ENCODE measurements at regions not wholly inside any gene's neighbourhood (a gene's known extent, or its start where the extent isn't known, plus 50 kb on each side); places are given as distances from the start of the nearest gene placed in this dataset.

- H3K4me1 ChIP-seq (ENCODE audit: control insufficient read depth, insufficient read depth, low read length), result no peaks in the 10 kb centered on the region
- Mint-ChIP-seq H3K4me1 (no peaks in the 10 kb centered on the region), H3K27ac (no peak overlapping the region), H3K4me3 (no peak overlapping the region), H3K36me3 (ENCODE audit: low read depth) (no peaks in the 10 kb centered on the region), H3K9me3 (peaks cover 26% of the 10 kb centered on the region), H3K27me3 (ENCODE audit: insufficient read depth) (peaks cover 59% of the 10 kb centered on the region)
- no peaks in the 10 kb centered on the region for H3K27me3 ChIP-seq (ENCODE audit: control insufficient read depth, insufficient read depth, low read length, poor library complexity, severe bottlenecking)
- H3K4me3 ChIP-seq (ENCODE audit: low read length), result no peak overlapping the region
- H3K27ac ChIP-seq (ENCODE audit: low read depth, low read length), result no peak overlapping the region
- no peaks in the 10 kb centered on the region for H3K36me3 ChIP-seq (ENCODE audit: control insufficient read depth, insufficient read depth, low read length)
- H3K9me3 ChIP-seq (ENCODE audit: control insufficient read depth, low read length), result no peaks in the 10 kb centered on the region
- WGBS, 2 experiments (ENCODE audit: insufficient coverage in 1 of 2, insufficient read length in 1 of 2), result 89% methylated on average over 3 of the region's 4 CpGs; no CpG with 5 or more reads in 1 of the 2 experiments
- H3K9ac ChIP-seq (ENCODE audit: extremely low read depth, low read length, poor library complexity, severe bottlenecking), result no peak overlapping the region
- TF ChIP-seq, protein P1, sequence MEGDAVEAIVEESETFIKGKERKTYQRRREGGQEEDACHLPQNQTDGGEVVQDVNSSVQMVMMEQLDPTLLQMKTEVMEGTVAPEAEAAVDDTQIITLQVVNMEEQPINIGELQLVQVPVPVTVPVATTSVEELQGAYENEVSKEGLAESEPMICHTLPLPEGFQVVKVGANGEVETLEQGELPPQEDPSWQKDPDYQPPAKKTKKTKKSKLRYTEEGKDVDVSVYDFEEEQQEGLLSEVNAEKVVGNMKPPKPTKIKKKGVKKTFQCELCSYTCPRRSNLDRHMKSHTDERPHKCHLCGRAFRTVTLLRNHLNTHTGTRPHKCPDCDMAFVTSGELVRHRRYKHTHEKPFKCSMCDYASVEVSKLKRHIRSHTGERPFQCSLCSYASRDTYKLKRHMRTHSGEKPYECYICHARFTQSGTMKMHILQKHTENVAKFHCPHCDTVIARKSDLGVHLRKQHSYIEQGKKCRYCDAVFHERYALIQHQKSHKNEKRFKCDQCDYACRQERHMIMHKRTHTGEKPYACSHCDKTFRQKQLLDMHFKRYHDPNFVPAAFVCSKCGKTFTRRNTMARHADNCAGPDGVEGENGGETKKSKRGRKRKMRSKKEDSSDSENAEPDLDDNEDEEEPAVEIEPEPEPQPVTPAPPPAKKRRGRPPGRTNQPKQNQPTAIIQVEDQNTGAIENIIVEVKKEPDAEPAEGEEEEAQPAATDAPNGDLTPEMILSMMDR (conservative IDR thresholded peaks at IDR 0.05), result no peak
- DNase-seq, result no peak
These were observed 224.8 kb upstream of the CDH4 start for GRCh38 chr20:61027218-61027617.

DNA sequence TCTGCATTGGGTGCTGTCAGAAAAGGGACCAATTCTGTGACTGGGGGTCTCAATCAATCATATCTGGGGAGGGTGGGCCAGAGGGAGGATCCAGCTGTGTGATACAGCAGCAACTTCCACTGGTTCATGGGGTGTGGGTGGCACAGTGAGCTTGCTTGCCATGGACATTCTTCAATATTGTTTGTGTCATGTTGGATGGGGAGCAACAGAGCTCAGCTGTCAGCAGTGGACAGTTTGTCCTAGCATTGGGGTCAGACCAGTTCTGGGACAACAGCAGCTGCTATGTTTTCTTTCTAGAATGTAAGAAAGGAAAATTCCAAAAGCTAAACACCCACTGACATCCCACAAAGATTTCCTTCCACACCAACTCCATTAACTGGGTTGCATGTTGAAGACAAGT, 221.9 kb upstream of the CDH4 start:
- no peak overlapping the region for H3K27ac Mint-ChIP-seq
- no peaks in the 10 kb centered on the region for H3K4me1 ChIP-seq (ENCODE audit: control insufficient read depth, insufficient read depth, low read length)
- no peak overlapping the region for H3K27ac ChIP-seq (ENCODE audit: low read depth, low read length)
- H3K9me3 Mint-ChIP-seq, result peaks cover 26% of the 10 kb centered on the region
- TF ChIP-seq, protein P1 (conservative IDR thresholded peaks at IDR 0.05), result no peak
- H3K4me3 Mint-ChIP-seq, result no peak overlapping the region
- H3K27me3 ChIP-seq (ENCODE audit: control insufficient read depth, insufficient read depth, low read length, poor library complexity, severe bottlenecking), result no peaks in the 10 kb centered on the region
- no peak overlapping the region for H3K9ac ChIP-seq (ENCODE audit: extremely low read depth, low read length, poor library complexity, severe bottlenecking)
- no peak for DNase-seq
- H3K36me3 Mint-ChIP-seq (ENCODE audit: low read depth), result no peaks in the 10 kb centered on the region
- no peaks in the 10 kb centered on the region for H3K36me3 ChIP-seq (ENCODE audit: control insufficient read depth, insufficient read depth, low read length)
- H3K4me1 Mint-ChIP-seq, result no peaks in the 10 kb centered on the region
- H3K27me3 Mint-ChIP-seq (ENCODE audit: insufficient read depth), result peaks cover 63% of the 10 kb centered on the region
- no peaks in the 10 kb centered on the region for H3K9me3 ChIP-seq (ENCODE audit: control insufficient read depth, low read length)
- H3K4me3 ChIP-seq (ENCODE audit: low read length), result no peak overlapping the region

- H3K4me1 Mint-ChIP-seq, result no peaks in the 10 kb centered on the region
- H3K36me3 ChIP-seq (ENCODE audit: control insufficient read depth, insufficient read depth, low read length), result no peaks in the 10 kb centered on the region
- H3K27me3 Mint-ChIP-seq (ENCODE audit: insufficient read depth), result peaks cover 63% of the 10 kb centered on the region
- no peaks in the 10 kb centered on the region for H3K4me1 ChIP-seq (ENCODE audit: control insufficient read depth, insufficient read depth, low read length)
- WGBS, 2 experiments (ENCODE audit: insufficient coverage in 1 of 2, insufficient read length in 1 of 2), result 61 to 70% methylated on average over 5 to 10 of the region's 10 CpGs
- no peaks in the 10 kb centered on the region for H3K9me3 ChIP-seq (ENCODE audit: control insufficient read depth, low read length)
- H3K36me3 Mint-ChIP-seq (ENCODE audit: low read depth), result no peaks in the 10 kb centered on the region
- TF ChIP-seq, protein P1 (conservative IDR thresholded peaks at IDR 0.05), result no peak
- no peaks in the 10 kb centered on the region for H3K27me3 ChIP-seq (ENCODE audit: control insufficient read depth, insufficient read depth, low read length, poor library complexity, severe bottlenecking)
- H3K9ac ChIP-seq (ENCODE audit: extremely low read depth, low read length, poor library complexity, severe bottlenecking), result no peak overlapping the region
- H3K9me3 Mint-ChIP-seq, result peaks cover 24% of the 10 kb centered on the region
- H3K4me3 Mint-ChIP-seq, result no peak overlapping the region
- no peak overlapping the region for H3K4me3 ChIP-seq (ENCODE audit: low read length)
- no peak overlapping the region for H3K27ac ChIP-seq (ENCODE audit: low read depth, low read length)
- no peak overlapping the region for H3K27ac Mint-ChIP-seq
- DNase-seq, result no peak
These were observed 220.8 kb upstream of the CDH4 start for GRCh38 chr20:61031101-61031830.

Data from endodermal cell (in vitro differentiated cells).